Natural killer cell (primary cell): ENCODE measurements at regions not wholly inside any gene's neighbourhood (a gene's known extent, or its start where the extent isn't known, plus 50 kb on each side); places are given as distances from the start of the nearest gene placed in this dataset.

Experiments
- ATAC-seq, 3 donors: fragments of 150-1000 bp in 2 of 3; fragments of 200-7000 bp in 1 of 3; cut with Tn5 transposase; 1 replicate in 1 of 3; 2 replicates in 2 of 3; pipeline ENCODE4 v1.10.0; 2021; ENCODE audit warnings: mild to moderate bottlenecking in 2 of 3, moderate library complexity in 2 of 3
- DNase-seq, 2 donors: peaks; one replicate each; pipeline versions ENCODE4 v3.0.0 to v3.0.0-alpha.2; 2013 to 2021; ENCODE audit warnings: mixed read lengths in 1 of 2
- H3K27ac ChIP-seq: one replicate; pipeline ENCODE4 v1.5.1; 2013; ENCODE audit warnings: mild to moderate bottlenecking, low read length
- H3K27me3 ChIP-seq: one replicate; pipeline ENCODE4 v1.6.1; 2013; ENCODE audit warnings: low read length; ENCODE audit not compliant: control insufficient read depth, insufficient read depth
- H3K36me3 ChIP-seq: one replicate; pipeline ENCODE4 v1.6.1; 2013; ENCODE audit warnings: low read length; ENCODE audit not compliant: control insufficient read depth, insufficient read depth
- H3K4me1 ChIP-seq: one replicate; pipeline ENCODE4 v1.6.1; 2013; ENCODE audit warnings: low read length; ENCODE audit not compliant: control insufficient read depth, insufficient read depth
- H3K4me3 ChIP-seq: one replicate; pipeline ENCODE4 v1.5.1; 2013; ENCODE audit warnings: low read length
- H3K9me3 ChIP-seq: one replicate; pipeline ENCODE4 v1.6.1; 2013; ENCODE audit warnings: low read length; ENCODE audit not compliant: control insufficient read depth, insufficient read depth
- H3K27ac Mint-ChIP-seq, 2 donors: one replicate each; pipeline ENCODE4 v1.8.0; 2022; ENCODE audit warnings: mild to moderate bottlenecking in 2 of 2, mixed read lengths in 2 of 2, moderate library complexity in 1 of 2
- H3K27me3 Mint-ChIP-seq, 2 donors: one replicate each; pipeline ENCODE4 v1.8.0; 2022; ENCODE audit warnings: low read depth in 2 of 2, mixed read lengths in 2 of 2
- H3K36me3 Mint-ChIP-seq: one replicate; pipeline ENCODE4 v1.8.0; 2022; ENCODE audit warnings: mixed read lengths
- H3K4me1 Mint-ChIP-seq, 2 donors: one replicate each; pipeline ENCODE4 v1.8.0; 2022; ENCODE audit warnings: mixed read lengths in 2 of 2
- H3K4me3 Mint-ChIP-seq: one replicate; pipeline ENCODE4 v1.8.0; 2022; ENCODE audit warnings: mild to moderate bottlenecking, moderate library complexity, mixed read lengths
- H3K9me3 Mint-ChIP-seq, 2 donors: one replicate each; pipeline ENCODE4 v1.8.0; 2022; ENCODE audit warnings: mixed read lengths in 2 of 2
- WGBS: methylation state at CpG from one replicate; pipeline ENCODE4 v1.1.7; 2013; ENCODE audit warnings: missing lambda C conversion rate; ENCODE audit not compliant: insufficient coverage; 5-methylcytosine and 5-hydroxymethylcytosine counted together
- intact Hi-C: fragments of 100-400 bp; cut with micrococcal nuclease; formaldehyde crosslinking; loops from one replicate; pipeline ENCODE4 v1.14.2; 2022
- TF ChIP-seq, protein P1 (sequence below): fragments of 200-600 bp; IDR thresholded peaks from one replicate; pipeline ENCODE4 v1.8.0; 2022; ENCODE audit warnings: antibody characterized with exemption

DNA sequence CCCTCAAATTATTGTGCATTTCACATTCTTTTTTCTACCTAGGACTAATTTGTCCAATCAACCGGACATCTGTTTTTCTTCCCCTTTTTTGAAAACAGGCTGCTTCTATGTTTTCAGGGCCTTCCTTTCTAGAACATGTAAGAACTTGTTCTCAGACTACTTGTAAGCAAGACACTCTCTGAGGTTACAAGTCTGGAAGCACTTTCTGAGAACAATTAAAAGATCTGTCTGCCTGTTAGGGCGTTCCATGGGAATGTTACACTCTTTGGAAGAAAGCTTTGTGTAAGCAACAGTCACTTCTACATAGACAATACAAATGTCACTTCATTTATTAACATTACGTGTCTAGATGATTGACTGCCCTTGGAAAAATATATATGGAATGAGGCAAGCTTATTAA, 50.9 kb upstream of the HSPB3 start:
- 19% methylated on average over 2 of the region's 3 CpGs for WGBS
- Histone ChIP-seq H3K36me3 (no peaks in the 10 kb centered on the region), H3K4me3 (no peak overlapping the region), H3K9me3 (no peaks in the 10 kb centered on the region), H3K27me3 (no peaks in the 10 kb centered on the region), H3K27ac (no peak overlapping the region), H3K4me1 (no peaks in the 10 kb centered on the region)
- H3K4me3 Mint-ChIP-seq, result no peak overlapping the region
- intact Hi-C loops, result no loop called here
- no peaks in the 10 kb centered on the region for H3K9me3 Mint-ChIP-seq
- no peak overlapping the region for H3K27ac Mint-ChIP-seq
- TF ChIP-seq, protein P1, sequence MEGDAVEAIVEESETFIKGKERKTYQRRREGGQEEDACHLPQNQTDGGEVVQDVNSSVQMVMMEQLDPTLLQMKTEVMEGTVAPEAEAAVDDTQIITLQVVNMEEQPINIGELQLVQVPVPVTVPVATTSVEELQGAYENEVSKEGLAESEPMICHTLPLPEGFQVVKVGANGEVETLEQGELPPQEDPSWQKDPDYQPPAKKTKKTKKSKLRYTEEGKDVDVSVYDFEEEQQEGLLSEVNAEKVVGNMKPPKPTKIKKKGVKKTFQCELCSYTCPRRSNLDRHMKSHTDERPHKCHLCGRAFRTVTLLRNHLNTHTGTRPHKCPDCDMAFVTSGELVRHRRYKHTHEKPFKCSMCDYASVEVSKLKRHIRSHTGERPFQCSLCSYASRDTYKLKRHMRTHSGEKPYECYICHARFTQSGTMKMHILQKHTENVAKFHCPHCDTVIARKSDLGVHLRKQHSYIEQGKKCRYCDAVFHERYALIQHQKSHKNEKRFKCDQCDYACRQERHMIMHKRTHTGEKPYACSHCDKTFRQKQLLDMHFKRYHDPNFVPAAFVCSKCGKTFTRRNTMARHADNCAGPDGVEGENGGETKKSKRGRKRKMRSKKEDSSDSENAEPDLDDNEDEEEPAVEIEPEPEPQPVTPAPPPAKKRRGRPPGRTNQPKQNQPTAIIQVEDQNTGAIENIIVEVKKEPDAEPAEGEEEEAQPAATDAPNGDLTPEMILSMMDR, result no peak
- no peak for ATAC-seq
- no peaks in the 10 kb centered on the region for H3K4me1 Mint-ChIP-seq
- no peak for DNase-seq
- no peaks in the 10 kb centered on the region for H3K36me3 Mint-ChIP-seq
- H3K27me3 Mint-ChIP-seq, result peaks cover 7 to 8% of the 10 kb centered on the region in 2 donors

DNA sequence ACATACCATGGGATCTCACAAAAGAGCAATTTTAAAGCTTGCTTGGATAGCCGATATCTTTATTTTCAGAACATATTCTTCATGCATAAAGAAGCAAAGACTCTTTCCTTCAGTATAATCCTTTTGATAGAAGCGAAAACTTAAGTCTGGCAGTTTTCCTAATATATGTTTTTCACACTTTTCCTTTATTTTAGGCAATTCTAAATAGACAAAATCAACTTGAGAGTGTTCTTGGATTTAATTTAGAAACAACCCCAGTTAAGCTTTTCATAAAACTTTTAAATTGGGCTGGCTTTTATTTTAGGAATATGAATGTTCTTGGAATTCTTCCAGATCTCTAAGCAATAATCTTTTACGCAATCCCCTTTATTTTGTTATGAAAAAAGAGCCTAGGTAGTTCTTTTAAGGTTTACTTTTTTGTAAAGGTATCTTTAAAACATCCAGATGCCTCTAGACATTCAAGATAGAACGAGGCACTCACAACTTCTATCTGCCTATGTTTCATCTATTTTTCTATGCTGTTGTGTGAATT, 51.5 kb upstream of the HSPB3 start:
- H3K9me3 ChIP-seq, result no peaks in the 10 kb centered on the region
- H3K4me1 Mint-ChIP-seq, result no peaks in the 10 kb centered on the region
- H3K27ac Mint-ChIP-seq, result no peak overlapping the region
- H3K27me3 ChIP-seq, result no peaks in the 10 kb centered on the region
- intact Hi-C loops, result no loop called here
- H3K36me3 ChIP-seq, result no peaks in the 10 kb centered on the region
- peaks cover 7 to 8% of the 10 kb centered on the region in 2 donors for H3K27me3 Mint-ChIP-seq
- H3K4me3 ChIP-seq, result no peak overlapping the region
- no peaks in the 10 kb centered on the region for H3K9me3 Mint-ChIP-seq
- H3K27ac ChIP-seq, result no peak overlapping the region
- 100% methylated on average over 2 of the region's 4 CpGs for WGBS
- H3K4me1 ChIP-seq, result no peaks in the 10 kb centered on the region
- no peak for ATAC-seq
- no peak for DNase-seq
- TF ChIP-seq, protein P1, result no peak
- H3K36me3 Mint-ChIP-seq, result no peaks in the 10 kb centered on the region
- H3K4me3 Mint-ChIP-seq, result no peak overlapping the region

DNA sequence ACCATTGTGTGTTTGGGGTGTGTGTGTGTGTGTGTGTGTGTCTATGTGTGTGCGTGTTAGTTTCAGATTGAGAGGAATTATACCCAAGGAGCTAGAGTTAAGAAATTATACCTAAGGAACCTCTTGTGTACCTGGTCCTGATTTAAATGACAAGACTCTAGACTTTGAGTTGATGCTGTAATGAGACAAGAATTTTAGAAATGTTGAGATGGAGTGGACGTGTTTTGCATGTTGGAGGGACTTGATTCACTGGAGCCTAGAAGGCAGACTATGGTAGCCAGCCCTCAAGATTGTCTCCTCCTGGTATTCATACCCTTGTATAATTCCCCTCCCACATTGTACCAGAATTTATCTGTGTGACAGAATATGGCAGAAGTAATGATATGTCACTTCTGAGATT, 52.4 kb upstream of the HSPB3 start:
- no peaks in the 10 kb centered on the region for H3K4me1 Mint-ChIP-seq
- H3K4me3 Mint-ChIP-seq, result no peak overlapping the region
- H3K9me3 Mint-ChIP-seq, result no peaks in the 10 kb centered on the region

DNA sequence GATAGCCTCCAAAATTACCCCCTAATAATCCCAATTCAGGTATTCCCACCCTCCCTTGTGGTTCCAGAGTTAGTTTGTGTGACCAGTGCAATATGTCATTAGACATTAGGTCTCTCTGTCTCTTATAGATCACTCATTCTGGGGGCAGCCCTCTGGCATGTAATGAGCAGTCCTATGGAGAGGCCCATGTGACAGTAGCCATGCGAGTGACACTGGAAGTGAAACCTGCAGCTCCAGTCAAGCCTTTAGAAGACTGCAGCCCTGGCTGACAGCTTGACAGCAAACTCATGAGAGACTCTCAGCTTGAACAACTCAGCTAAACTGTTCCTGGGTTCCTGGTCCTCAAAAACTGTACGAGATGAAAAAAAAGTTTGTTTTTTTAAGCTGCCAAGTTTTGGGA, 54.0 kb upstream of the HSPB3 start:
- no peaks in the 10 kb centered on the region for H3K9me3 Mint-ChIP-seq
- WGBS, result 44% methylated on average over 1 of the region's 2 CpGs
- intact Hi-C loops, result no loop called here
- TF ChIP-seq, protein P1, result no peak
- no peak overlapping the region for H3K4me3 Mint-ChIP-seq
- no peak overlapping the region for H3K27ac Mint-ChIP-seq
- Histone ChIP-seq H3K4me3 (no peak overlapping the region), H3K27me3 (no peaks in the 10 kb centered on the region), H3K4me1 (no peaks in the 10 kb centered on the region), H3K27ac (no peak overlapping the region), H3K9me3 (no peaks in the 10 kb centered on the region), H3K36me3 (no peaks in the 10 kb centered on the region)
- DNase-seq, result no peak
- H3K27me3 Mint-ChIP-seq, result peaks cover 7 to 8% of the 10 kb centered on the region in 2 donors
- no peak for ATAC-seq
- H3K4me1 Mint-ChIP-seq, result no peaks in the 10 kb centered on the region
- H3K36me3 Mint-ChIP-seq, result no peaks in the 10 kb centered on the region

More for the DNA sequence above, 52.4 kb upstream of the HSPB3 start:
- Mint-ChIP-seq H3K36me3 (no peaks in the 10 kb centered on the region), H3K27me3 (peaks cover 7 to 8% of the 10 kb centered on the region in 2 donors), H3K27ac (no peak overlapping the region)
- H3K4me3 ChIP-seq, result no peak overlapping the region
- H3K36me3 ChIP-seq, result no peaks in the 10 kb centered on the region
- no peaks in the 10 kb centered on the region for H3K27me3 ChIP-seq
- H3K9me3 ChIP-seq, result no peaks in the 10 kb centered on the region
- DNase-seq, result no peak
- no peaks in the 10 kb centered on the region for H3K4me1 ChIP-seq
- H3K27ac ChIP-seq, result no peak overlapping the region
- WGBS, result 87% methylated on average over 2 of the region's 2 CpGs
- no peak for ATAC-seq
- intact Hi-C loops, result no loop called here
- TF ChIP-seq, protein P1, result no peak
